22Rv1 (cell line): ENCODE measurements at regions not wholly inside any gene's neighbourhood (a gene's known extent, or its start where the extent isn't known, plus 50 kb on each side); places are given as distances from the start of the nearest gene placed in this dataset.

Experiments used
- CTCF ChIP-seq: fragments of 450-650 bp; IDR thresholded peaks from 2 replicates; pipeline ENCODE4 v1.5.1; 2017; ENCODE audit warnings: mild to moderate bottlenecking
- ZFX ChIP-seq: fragments of 450-650 bp; IDR thresholded peaks from 2 replicates; pipeline ENCODE4 v1.6.1; 2017; ENCODE audit warnings: antibody characterized with exemption, borderline replicate concordance

DNA sequence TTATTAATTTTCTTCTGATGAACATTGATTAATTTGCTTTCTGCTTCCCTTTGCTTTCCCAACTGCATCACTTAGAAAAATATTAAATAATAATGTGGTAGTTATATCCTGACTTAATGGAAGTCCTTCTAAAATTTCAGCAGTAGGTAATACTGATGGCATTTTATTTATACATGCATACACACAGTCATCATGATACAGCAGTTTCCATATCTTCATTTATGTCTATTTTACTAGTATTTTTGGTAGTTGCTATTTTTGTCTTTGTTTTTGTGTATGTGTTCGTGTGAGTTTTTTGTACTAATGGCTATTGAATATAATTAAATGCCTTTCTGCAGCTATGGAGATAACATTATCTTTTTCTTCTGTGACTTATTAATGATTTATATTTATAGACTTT is 484.7 kb upstream of the CNTN5 start:
- no peak for TF ChIP-seq CTCF
- TF ChIP-seq ZFX: no peak
